Medulla oblongata (tissue), 1 donor: ENCODE measurements at regions not wholly inside any gene's neighbourhood (a gene's known extent, or its start where the extent isn't known, plus 50 kb on each side); places are given as distances from the start of the nearest gene placed in this dataset.
A peak's percentile ranks its signal among the peaks of the same experiment; 100 is the strongest.
"Not testable (repeated sequence)": the region's sequence is repeated elsewhere in the genome, so short reads cannot be mapped to it uniquely, and the experiment has no call there.

Source experiments
- DNase-seq: peaks from one replicate; pipeline ENCODE4 v3.0.0-alpha.2; 2015; ENCODE audit errors: extremely low spot score

- no peak for DNase-seq
Measured at GRCh38 chr10:53650794-53651193, 878.2 kb upstream of the MBL2 start.

DNA sequence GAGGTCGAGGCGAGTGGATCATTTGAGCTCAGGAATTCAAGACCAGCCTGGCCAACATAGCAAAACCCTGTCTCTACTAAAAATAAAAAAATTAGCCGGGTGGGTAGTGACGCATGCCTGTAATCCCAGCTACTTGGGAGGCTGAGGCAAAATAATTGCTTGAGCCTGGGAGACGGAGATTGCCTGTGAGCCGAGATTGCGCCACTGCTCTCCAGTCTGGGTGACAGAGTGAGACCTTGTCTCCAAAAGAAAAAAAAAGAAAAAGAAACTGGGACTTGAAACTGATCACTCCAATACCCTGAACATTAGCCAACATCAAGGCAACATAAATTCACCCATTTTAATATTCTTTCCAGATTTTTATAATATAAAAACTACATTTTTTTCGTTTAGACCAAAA lies 874.6 kb upstream of the MBL2 start:
- DNase-seq: not testable (repeated sequence)

GRCh38 chr10:53646525-53646924 lies 873.9 kb upstream of the MBL2 start:
- DNase-seq: no peak

- DNase-seq: no peak
Measured at GRCh38 chr10:53645951-53646350, 873.4 kb upstream of the MBL2 start.

GRCh38 chr10:53638006-53638405 lies 865.4 kb upstream of the MBL2 start:
- DNase-seq: no peak

- DNase-seq: no peak
Measured at GRCh38 chr10:53624722-53625121, 852.1 kb upstream of the MBL2 start.

- DNase-seq: no peak
Measured at GRCh38 chr10:53622201-53622600, 849.6 kb upstream of the MBL2 start.

GRCh38 chr10:53619671-53620070 lies 847.1 kb upstream of the MBL2 start:
- DNase-seq: no peak

- DNase-seq: no peak
Measured at GRCh38 chr10:53607691-53608090, 835.1 kb upstream of the MBL2 start.

DNA sequence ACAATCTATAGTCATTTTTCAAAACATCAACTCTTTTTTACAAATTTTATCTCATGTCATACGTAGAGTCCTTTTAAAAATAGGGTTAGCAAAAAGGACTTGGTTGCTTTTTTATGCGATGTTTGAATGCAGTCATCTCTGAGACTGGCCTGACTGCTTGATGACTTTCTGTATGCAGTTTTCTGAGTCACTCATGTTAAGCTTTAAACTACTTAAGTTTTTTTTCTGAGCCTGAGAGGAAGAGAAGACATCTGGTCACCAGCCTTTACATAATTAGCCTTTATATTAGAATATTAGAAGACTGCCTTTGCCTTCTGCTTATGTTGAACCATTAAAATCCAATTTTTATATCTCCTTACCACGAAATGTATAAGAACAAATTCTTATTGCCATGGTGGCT lies 834.4 kb upstream of the MBL2 start:
- no peak for DNase-seq

GRCh38 chr10:53601260-53601875 lies 828.8 kb upstream of the MBL2 start:
- DNase-seq: peak; percentile 27

DNA sequence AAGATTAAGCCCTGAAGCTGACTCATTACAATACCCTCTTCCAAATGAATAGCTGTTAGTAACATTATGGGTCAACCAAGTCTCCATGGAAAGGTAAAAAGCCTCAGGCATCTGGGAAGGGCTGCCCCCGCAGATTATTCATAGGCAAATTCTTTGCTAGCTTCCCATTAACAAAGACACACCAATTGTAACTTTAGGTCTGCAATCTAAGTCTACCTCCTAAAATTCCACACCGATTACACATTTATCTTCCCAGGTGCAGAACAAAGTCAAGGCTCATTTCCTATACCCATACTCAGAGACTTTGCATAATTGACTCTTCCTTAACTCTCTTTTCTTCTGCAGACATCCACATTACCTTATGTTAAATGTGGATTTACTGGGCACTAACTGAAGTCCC lies 826.3 kb upstream of the MBL2 start:
- no peak for DNase-seq

DNA sequence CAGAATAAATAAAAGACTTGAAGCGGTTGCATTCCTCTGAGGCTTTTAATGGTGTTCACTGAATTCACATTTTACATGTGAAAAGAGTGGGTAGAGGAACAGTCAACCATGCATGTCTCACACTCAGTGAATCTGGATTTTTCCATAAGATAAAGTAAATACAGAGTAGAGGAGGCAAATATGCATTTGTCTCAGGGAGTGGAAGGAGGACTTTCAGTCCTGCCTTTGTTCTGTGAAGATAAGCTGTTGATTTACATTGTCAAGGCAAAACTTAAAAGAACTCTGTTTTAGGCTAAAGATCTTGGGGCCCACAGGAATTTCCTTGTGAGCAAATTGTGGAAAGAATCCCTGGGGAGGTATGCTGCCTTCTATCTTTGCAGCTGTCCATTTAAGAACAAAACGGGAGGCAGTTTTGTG lies 825.3 kb upstream of the MBL2 start:
- DNase-seq: no peak

DNA sequence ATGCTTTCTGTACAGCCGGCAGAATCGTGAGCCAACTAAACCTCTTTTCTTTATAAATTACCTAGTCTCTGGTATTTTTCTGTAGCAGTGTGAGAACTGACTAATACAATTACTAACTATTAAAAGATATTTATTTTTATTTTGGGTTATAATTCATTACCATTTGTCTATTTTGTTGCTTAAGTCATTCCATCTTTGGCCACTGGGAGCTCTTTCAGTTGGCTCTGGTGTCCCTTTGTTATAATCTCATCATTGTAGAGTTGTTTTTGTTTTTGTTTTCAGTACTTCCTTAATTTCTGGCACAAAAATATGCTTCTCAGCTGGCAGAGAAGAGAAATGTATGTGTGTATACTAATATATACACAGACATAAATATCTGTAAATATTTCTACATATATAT lies 807.9 kb upstream of the MBL2 start:
- DNase-seq: no peak

DNA sequence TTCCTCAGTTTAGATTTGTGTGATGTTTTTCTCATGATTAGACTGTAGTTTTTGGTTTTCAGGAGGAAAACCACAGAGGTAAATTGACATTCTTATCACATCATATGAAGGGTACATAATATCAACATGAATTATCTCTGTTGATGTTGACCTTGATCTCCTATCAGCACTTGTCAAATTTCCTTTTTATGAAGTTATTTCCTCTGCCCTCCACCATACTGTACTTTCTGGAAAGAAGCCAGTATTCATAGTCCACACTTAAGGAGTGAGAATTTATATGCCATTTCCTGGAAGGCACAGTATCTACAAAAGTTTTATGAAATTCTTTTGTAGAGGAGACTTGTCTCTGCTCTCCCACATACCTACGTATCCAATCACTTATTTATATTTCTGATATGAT lies 807.2 kb upstream of the MBL2 start:
- DNase-seq: no peak

DNA sequence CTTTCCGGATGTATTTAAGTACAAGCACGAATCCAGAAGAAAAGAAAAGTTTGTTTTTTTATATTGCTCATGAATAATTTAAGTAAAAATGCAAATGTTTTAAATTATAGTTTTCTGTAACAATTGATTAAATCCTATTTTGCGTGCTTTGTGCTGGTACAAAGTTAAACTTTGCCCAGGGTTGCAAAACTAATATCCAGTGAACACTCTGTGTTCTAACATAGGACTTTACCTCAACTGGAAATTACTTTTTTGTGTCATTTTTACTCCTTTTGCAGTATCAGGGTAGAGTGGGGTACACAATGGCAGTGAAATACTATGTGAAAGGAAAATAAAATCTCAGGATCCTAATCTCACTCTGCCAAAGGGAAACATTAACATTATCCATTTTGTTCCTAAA lies 801.4 kb upstream of the MBL2 start:
- DNase-seq: no peak

DNA sequence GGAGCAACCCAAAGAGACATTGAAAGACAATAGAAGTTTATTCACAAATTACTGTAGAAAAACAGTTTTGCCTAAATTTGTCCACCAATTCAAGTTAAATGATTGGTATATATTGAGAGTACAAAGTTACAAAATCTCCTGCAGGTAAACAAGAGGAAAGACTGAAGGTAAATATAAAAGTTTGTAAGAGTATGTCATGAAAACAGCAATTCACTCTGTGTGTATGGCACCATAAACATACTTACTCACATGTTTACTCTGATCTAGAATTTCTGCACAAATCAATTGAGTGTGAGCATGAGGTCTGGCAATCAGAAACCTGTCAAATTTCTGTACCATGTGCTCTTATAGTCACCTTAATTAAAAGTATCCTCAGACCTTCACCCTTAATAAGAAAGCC lies 800.9 kb upstream of the MBL2 start:
- DNase-seq: no peak

DNA sequence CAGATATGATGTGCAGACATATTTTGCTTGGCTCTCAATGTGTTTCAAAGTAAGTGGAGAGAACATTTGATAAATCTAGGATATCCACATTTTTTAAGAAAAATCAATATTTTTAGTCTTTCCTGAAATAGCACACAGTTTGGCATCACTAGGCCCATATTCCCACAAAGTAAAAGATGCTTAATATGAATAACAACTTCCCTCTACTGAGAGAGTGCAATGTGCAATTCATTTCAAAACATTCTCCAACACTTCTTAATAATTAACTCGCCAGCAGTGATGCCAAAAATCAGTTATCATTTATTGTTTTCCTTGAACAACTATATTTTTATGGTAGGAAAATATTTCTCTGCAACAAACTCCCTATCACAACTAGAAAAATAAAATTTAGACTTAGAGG lies 800.2 kb upstream of the MBL2 start:
- no peak for DNase-seq

GRCh38 chr10:53570221-53570620 lies 797.6 kb upstream of the MBL2 start:
- no peak for DNase-seq

GRCh38 chr10:53569455-53569854 lies 796.9 kb upstream of the MBL2 start:
- DNase-seq: no peak

DNA sequence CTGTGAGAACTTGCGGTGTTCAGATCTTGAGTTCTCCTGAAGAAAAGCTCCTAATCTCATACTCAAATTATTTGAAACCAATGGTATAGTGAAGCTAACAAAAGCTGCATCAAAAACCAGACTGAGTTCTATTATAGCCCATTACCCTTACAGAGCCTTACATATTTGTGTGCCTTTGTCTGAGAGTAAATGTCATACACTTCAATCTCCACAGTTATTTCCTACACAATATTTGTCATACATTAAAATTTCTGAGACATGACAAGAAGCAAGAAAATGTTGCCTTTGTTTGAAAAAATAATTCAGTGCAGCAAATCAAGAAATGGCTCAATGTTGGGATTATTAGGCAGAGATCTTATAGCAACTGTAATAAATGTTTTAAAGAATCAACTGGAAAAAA lies 776.1 kb upstream of the MBL2 start:
- no peak for DNase-seq

DNA sequence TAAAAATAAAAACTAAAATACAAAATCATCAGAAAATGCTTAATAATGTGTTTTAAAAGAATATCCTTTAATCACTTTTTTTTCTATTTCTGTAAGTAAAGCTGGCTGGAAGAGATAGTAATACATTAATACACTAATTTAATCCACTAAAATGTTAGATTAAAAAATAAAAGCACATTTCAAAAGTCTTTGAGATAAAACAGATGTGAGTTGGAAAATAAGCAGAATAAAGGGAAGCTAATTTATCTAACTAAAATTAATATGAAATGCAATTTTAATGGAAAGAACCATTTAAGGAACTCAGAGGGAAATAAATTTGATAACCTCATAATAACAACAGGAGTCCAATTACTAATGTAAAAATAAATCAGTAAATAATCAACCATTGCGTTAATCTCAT lies 774.8 kb upstream of the MBL2 start:
- DNase-seq: no peak

DNA sequence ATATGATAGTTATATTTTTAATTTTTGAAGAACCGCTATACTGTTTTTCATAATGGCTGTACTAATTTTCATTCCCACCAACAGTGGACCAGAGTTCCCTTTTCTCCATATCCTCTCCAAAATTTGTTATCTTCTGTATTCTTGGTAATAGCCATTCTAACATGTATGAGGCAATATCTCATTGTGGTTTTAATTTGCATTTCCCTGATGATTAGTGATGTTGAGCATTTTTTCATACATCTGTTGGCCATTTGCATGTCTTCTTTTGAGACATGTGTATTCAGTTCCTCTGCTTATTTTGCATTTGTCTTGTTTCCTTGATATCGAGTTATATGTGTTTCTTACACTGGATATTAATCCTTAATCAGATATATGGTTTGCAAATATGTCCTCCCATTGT lies 770.8 kb upstream of the MBL2 start:
- DNase-seq: no peak

DNA sequence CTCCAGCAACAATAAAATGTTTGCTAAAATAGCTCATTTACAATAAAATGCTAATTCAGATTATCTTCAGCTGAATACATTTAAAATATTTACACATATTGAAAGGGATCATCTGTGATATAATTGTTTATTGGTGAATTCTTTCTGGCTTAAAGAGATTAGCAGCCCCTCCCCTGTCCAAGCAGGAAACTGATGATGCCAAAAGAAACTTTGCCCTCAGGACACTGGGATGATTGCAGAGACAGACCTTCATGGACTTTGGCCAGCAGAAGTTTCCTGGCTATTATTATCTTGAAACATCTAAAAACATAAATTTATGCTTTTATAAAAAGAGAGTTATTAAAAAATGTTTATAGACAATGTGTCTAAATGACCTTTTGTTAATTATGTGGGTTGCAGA lies 764.9 kb upstream of the MBL2 start:
- DNase-seq: no peak

DNA sequence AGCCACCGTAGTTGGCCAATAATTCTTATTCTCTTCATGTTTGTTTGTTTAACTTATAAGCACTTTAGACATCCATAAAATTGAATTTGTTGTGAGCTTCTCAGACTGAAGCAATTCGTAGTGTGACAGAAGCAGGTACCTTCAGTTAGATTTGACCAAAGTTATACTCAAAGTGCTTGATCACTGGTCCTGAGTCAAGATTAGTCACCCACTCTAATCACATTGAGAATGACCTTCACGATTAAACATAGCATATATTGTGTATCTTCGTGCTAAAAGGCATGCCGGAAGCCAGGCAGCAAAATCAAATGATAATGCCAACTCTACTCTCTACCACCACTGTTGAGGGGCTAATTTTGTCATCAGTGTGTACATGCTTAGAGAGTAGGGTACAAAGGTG lies 763.7 kb upstream of the MBL2 start:
- no peak for DNase-seq
